ENCODE measurements at regions not wholly inside any gene's neighbourhood (a gene's known extent, or its start where the extent isn't known, plus 50 kb on each side); places are given as distances from the start of the nearest gene placed in this dataset.

DNA sequence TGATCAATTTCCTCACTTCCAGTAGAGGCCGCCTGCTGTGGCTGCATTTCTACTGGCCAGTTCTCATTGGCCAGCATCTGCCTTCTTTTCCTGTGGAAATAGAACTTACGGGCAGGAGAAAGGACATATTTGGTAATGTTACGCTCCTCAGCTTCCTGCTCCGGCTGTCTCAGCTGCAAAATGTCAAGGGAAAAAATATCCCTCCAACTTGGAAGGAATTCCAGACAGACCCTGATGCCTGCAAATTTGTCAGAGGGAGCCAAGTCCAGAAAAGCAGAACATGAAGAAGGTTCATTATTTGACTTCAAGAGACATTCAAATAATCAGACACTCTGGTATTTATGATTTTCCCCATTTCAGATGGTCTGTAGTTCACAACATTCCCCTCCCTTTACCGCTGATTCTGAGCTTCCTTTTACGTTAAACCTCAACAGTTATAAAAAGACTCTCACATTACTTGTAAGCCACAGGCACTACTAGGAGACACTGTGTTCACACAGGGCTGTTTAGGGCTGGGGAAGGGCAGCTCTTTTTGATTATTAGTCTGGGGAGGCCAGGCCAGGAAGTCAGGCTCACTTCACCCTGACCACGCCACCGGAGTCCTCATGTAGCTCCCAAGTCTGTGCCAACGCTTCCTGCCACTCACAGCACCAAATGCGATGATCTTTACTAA, 179.6 kb upstream of the CCN2 start:
- H3K27ac Mint-ChIP-seq, result peak overlapping the region; percentile 66
- no peak for DNase-seq (ENCODE audit: extremely low spot score, unreplicated experiment)
- H3K9me3 Mint-ChIP-seq, result peaks cover 7% of the 10 kb centered on the region
- no peaks in the 10 kb centered on the region for H3K27me3 Mint-ChIP-seq
- no peaks in the 10 kb centered on the region for H3K36me3 Mint-ChIP-seq
- TF ChIP-seq, protein P1, sequence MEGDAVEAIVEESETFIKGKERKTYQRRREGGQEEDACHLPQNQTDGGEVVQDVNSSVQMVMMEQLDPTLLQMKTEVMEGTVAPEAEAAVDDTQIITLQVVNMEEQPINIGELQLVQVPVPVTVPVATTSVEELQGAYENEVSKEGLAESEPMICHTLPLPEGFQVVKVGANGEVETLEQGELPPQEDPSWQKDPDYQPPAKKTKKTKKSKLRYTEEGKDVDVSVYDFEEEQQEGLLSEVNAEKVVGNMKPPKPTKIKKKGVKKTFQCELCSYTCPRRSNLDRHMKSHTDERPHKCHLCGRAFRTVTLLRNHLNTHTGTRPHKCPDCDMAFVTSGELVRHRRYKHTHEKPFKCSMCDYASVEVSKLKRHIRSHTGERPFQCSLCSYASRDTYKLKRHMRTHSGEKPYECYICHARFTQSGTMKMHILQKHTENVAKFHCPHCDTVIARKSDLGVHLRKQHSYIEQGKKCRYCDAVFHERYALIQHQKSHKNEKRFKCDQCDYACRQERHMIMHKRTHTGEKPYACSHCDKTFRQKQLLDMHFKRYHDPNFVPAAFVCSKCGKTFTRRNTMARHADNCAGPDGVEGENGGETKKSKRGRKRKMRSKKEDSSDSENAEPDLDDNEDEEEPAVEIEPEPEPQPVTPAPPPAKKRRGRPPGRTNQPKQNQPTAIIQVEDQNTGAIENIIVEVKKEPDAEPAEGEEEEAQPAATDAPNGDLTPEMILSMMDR (conservative IDR thresholded peaks at IDR 0.05), result no peak
- H3K4me3 Mint-ChIP-seq, result no peak overlapping the region
- peaks cover 17% of the 10 kb centered on the region for H3K4me1 Mint-ChIP-seq (ENCODE audit: unreplicated experiment)

DNA sequence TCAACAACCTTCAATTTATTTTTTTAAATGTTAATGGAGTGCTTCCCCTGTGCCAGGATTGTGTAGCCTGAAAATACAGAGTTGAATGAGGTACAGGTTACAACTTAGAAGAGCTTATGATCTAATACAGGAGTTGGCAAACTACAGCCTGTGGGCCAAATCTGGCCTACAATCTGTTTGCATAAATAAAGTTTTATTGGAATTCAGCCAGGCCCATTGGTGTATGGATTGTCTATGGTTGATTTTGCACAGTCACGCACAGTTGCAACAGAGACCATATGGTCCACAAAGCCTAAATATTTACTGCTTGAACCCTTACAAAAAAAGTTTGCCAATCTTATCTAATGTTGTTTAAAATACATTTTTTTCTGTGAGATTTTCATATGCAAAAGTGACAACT, 177.3 kb upstream of the CCN2 start:
- no peaks in the 10 kb centered on the region for H3K27me3 Mint-ChIP-seq
- DNase-seq (ENCODE audit: extremely low spot score, unreplicated experiment), result no peak
- TF ChIP-seq, protein P1 (conservative IDR thresholded peaks at IDR 0.05), result no peak
- no peak overlapping the region for H3K27ac Mint-ChIP-seq
- peaks cover 22% of the 10 kb centered on the region for H3K4me1 Mint-ChIP-seq (ENCODE audit: unreplicated experiment)
- H3K4me3 Mint-ChIP-seq, result no peak overlapping the region
- H3K9me3 Mint-ChIP-seq, result peaks cover 13% of the 10 kb centered on the region
- H3K36me3 Mint-ChIP-seq, result no peaks in the 10 kb centered on the region

DNA sequence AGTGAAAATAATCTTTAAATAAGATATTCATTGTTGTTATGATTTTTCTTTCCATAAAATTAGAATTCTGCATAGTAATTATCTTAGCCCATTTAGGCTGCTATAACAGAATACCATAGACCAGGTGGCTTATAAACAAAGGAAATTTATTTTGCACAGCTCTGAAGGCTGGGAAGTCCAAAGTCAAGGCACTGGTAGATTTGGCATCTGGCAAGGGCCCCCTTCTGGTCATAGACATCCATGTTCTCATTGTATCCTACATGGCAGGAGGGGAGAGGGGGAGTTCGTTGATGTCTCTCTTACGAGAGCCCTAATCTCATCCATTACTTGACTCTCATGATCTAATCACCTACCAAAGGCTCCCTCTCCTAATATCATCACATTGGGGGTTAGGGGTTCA, 175.0 kb upstream of the CCN2 start:
- TF ChIP-seq, protein P1 (conservative IDR thresholded peaks at IDR 0.05), result peak; percentile 18
- Mint-ChIP-seq H3K27me3 (no peaks in the 10 kb centered on the region), H3K36me3 (no peaks in the 10 kb centered on the region), H3K9me3 (peaks cover 7% of the 10 kb centered on the region), H3K27ac (no peak overlapping the region), H3K4me3 (no peak overlapping the region), H3K4me1 (ENCODE audit: unreplicated experiment) (peaks cover 18% of the 10 kb centered on the region)
- no peak for DNase-seq (ENCODE audit: extremely low spot score, unreplicated experiment)

DNA sequence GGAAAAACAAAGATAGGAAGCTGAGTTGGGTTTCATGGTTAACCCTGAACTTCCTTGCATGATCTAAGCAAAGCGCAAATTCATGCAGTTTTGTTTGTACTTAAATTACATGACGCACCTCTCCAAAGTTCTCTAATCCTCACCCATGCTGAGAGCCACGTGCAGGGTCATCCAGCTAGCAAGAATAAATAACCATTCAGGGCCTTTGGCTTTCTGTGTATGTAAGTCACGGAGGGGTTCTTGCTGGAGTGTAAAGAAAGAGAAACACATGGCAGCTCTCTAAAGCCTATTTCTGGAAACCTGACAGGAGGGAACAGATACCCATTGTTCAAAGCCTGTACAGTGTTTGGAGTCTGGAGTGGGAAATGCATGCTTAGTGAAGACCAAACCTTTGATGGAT, 171.7 kb upstream of the CCN2 start:
- no peak for DNase-seq (ENCODE audit: extremely low spot score, unreplicated experiment)
- Mint-ChIP-seq H3K36me3 (no peaks in the 10 kb centered on the region), H3K9me3 (peaks cover 6% of the 10 kb centered on the region), H3K4me1 (ENCODE audit: unreplicated experiment) (peaks cover 12% of the 10 kb centered on the region), H3K27ac (no peak overlapping the region), H3K27me3 (no peaks in the 10 kb centered on the region), H3K4me3 (no peak overlapping the region)
- TF ChIP-seq, protein P1 (conservative IDR thresholded peaks at IDR 0.05), result no peak

DNA sequence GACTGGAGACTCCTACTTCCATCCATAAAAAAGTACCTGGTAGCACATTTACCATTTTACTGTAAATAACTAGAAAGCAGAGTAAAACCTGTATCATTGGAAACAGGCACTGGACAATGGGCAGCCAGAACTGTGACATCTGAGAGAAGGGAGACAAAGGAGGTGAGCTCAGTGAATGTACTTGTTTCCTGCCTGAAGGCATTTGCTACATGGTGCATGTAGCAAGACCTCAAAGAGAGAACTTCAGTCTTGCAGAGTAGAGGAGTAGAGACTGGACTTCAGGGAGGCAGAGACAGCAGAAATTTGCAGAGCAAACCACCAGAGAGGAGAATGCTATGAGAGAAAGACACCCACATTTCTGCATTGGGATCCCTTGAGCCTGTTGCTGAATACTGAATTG, 171.0 kb upstream of the CCN2 start:
- no peak for DNase-seq (ENCODE audit: extremely low spot score, unreplicated experiment)
- no peaks in the 10 kb centered on the region for H3K27me3 Mint-ChIP-seq
- peaks cover 6% of the 10 kb centered on the region for H3K9me3 Mint-ChIP-seq
- H3K4me1 Mint-ChIP-seq (ENCODE audit: unreplicated experiment), result peaks cover 12% of the 10 kb centered on the region
- no peak overlapping the region for H3K4me3 Mint-ChIP-seq
- no peaks in the 10 kb centered on the region for H3K36me3 Mint-ChIP-seq
- H3K27ac Mint-ChIP-seq, result no peak overlapping the region
- TF ChIP-seq, protein P1 (conservative IDR thresholded peaks at IDR 0.05), result no peak
